K562 (cell line): ENCODE measurements at regions not wholly inside any gene's neighbourhood (a gene's known extent, or its start where the extent isn't known, plus 50 kb on each side); places are given as distances from the start of the nearest gene placed in this dataset.

ENCODE experiments used
- ATAC-seq: fragments of 200-7000 bp; cut with Tn5 transposase; 3 replicates; pipeline ENCODE4 v1.9.1; 2020; ENCODE audit warnings: moderate library complexity
- BruUV-seq: library from RNA; stranded (reverse); fragments of 400-500 nt; replicated peaks from 2 replicates; lab custom pipeline; 2021; lab: Mats Ljungman, UMichigan
- CTCF ChIA-PET: fragments of 300-600 bp; formaldehyde crosslinking; extraction: SDS; loops from one replicate; lab custom pipeline; 2021; ENCODE audit warnings: low intra/inter-chr PET ratio; lab: Yijun Ruan, JAX
- POLR2A ChIA-PET: fragments of 300-600, 350-650 bp; sonication (Branson Sonifier 250); formaldehyde crosslinking; extraction: SDS; loops from one replicate; lab custom pipeline; 2021; ENCODE audit warnings: antibody characterized with exemption, inconsistent platforms; lab: Yijun Ruan, JAX
- DNase-seq, 4 experiments: peaks; one replicate each; pipeline versions ENCODE4 v3.0.0 to v3.0.0-alpha.2; 2011 to 2018; ENCODE audit warnings: low spot score in 3 of 4, mixed read lengths in 3 of 4; ENCODE audit errors: extremely low read depth in 1 of 4
- FAIRE-seq: peaks from 2 replicates; lab custom pipeline; 2011; peaks lifted over from hg19 to GRCh38; lab: Jason Lieb, UNC
- H2AFZ ChIP-seq: 2 replicates; pipeline ENCODE4 v1.6.0; 2011; ENCODE audit warnings: low read depth, low read length, control low read depth, inconsistent platforms
- H3K27ac ChIP-seq: fragments of 200-600 bp; 3 replicates; pipeline ENCODE4 v1.8.0; 2011; ENCODE audit warnings: low read depth, mild to moderate bottlenecking, control low read depth, inconsistent platforms, low read length, moderate library complexity, mixed read lengths; ENCODE audit errors: extremely low read depth
- H3K27me3 ChIP-seq, 2 experiments: fragments of 300-600 bp in 1 of 2; 2 replicates in 1 of 2; 3 replicates in 1 of 2; pipeline versions ENCODE4 v1.6.0 to v1.8.0; 2011; ENCODE audit warnings: inconsistent platforms in 2 of 2, low read length in 2 of 2, mild to moderate bottlenecking in 1 of 2, mixed read lengths in 1 of 2, moderate library complexity in 1 of 2; ENCODE audit not compliant: control insufficient read depth in 2 of 2, insufficient read depth in 2 of 2
- H3K36me3 ChIP-seq: fragments of 300-600 bp; 3 replicates; pipeline ENCODE4 v1.8.0; 2011; ENCODE audit warnings: mild to moderate bottlenecking, low read length, inconsistent platforms; ENCODE audit not compliant: control insufficient read depth, insufficient read depth
- H3K4me1 ChIP-seq, 2 experiments: fragments of 200-600 bp in 1 of 2; replicated peaks in 1 of 2; 2 replicates in 1 of 2; 3 replicates in 1 of 2; pipeline versions ENCODE4 v1.5.1 to v1.8.0; 2011; ENCODE audit warnings: inconsistent platforms in 2 of 2, low read length in 2 of 2, mild to moderate bottlenecking in 1 of 2, mixed read lengths in 1 of 2, moderate library complexity in 1 of 2; ENCODE audit not compliant: control insufficient read depth in 2 of 2, insufficient read depth in 2 of 2
- H3K4me2 ChIP-seq: 2 replicates; pipeline ENCODE4 v1.6.1; 2011; ENCODE audit warnings: low read length, control low read depth, inconsistent platforms, mixed read lengths; ENCODE audit not compliant: insufficient read depth
- H3K4me3 ChIP-seq: fragments of 200-600 bp; sonication (generic), shearing (Covaris generic); 2 replicates; pipeline ENCODE4 v1.5.1; 2016; ENCODE audit warnings: control low read depth, inconsistent platforms
- H3K79me2 ChIP-seq: fragments of 200-600 bp; 3 replicates; pipeline ENCODE4 v1.8.0; 2011; ENCODE audit warnings: low read length, inconsistent platforms; ENCODE audit not compliant: control insufficient read depth, insufficient read depth
- H3K9ac ChIP-seq, 2 experiments: 2 replicates each; pipeline versions ENCODE4 v1.6.0 to v1.6.1; 2011; ENCODE audit warnings: low read depth in 2 of 2, low read length in 2 of 2, control low read depth in 1 of 2, inconsistent platforms in 1 of 2, mild to moderate bottlenecking in 1 of 2, mixed read lengths in 1 of 2; ENCODE audit not compliant: insufficient read depth in 1 of 2
- H3K9me1 ChIP-seq: one replicate; pipeline ENCODE4 v1.6.0; 2011; ENCODE audit warnings: inconsistent platforms, mild to moderate bottlenecking, low read length, moderate library complexity; ENCODE audit not compliant: control insufficient read depth, insufficient read depth
- H3K9me3 ChIP-seq: replicated peaks from 2 replicates; pipeline ENCODE4 v1.5.1; 2011; ENCODE audit warnings: low read depth, low read length, inconsistent platforms; ENCODE audit not compliant: control insufficient read depth, insufficient read depth
- H4K20me1 ChIP-seq: replicated peaks from 2 replicates; pipeline ENCODE4 v1.6.1; 2011; ENCODE audit warnings: low read length, inconsistent platforms, mixed read lengths; ENCODE audit not compliant: control insufficient read depth, insufficient read depth
- ATF1 ChIP-seq, 2 experiments: fragments of 450-650 bp in 1 of 2; IDR thresholded peaks; 2 replicates each; pipeline ENCODE4 v1.6.1; 2016; ENCODE audit warnings: missing compliant biosample characterization in 1 of 2, missing genetic modification characterization in 1 of 2
- CEBPG ChIP-seq, 3 experiments: fragments of 200-800 bp in 1 of 3; sonication (Bioruptor generic) in 1 of 3; sonication (generic) in 1 of 3; formaldehyde crosslinking in 1 of 3; IDR thresholded peaks in 2 of 3; conservative IDR thresholded peaks in 1 of 3; 2 replicates each; pipeline versions ENCODE4 v1.6.1 to v1.8.0; 2016 to 2022; ENCODE audit warnings: missing compliant biosample characterization in 2 of 3, missing genetic modification characterization in 2 of 3, mild to moderate bottlenecking in 1 of 3, missing genetic modification reagents in 1 of 3
- DMBX1 ChIP-seq: fragments of 250-450 bp; sonication (Bioruptor Pico); IDR thresholded peaks from 2 replicates; pipeline ENCODE4 v1.8.0; 2022; ENCODE audit warnings: inconsistent platforms, mild to moderate bottlenecking, moderate library complexity, borderline replicate concordance
- FOXM1 ChIP-seq, 2 experiments: fragments of 450-650 bp in 1 of 2; sonication (generic) in 1 of 2; formaldehyde crosslinking in 1 of 2; IDR thresholded peaks; 2 replicates each; pipeline versions ENCODE4 v1.6.1 to v1.9.0; 2017 to 2022; ENCODE audit warnings: low read depth in 2 of 2, mild to moderate bottlenecking in 2 of 2, missing genetic modification reagents in 1 of 2, moderate library complexity in 1 of 2
- FUS ChIP-seq: fragments of 200-400 bp; formaldehyde crosslinking; optimal IDR thresholded peaks from 2 replicates; pipeline ENCODE3; 2017; ENCODE audit warnings: low read depth, low read length
- MAFG ChIP-seq: fragments of 450-650 bp; conservative IDR thresholded peaks from 2 replicates; pipeline ENCODE4 v1.6.1; 2016; ENCODE audit warnings: missing genetic modification characterization, missing compliant biosample characterization
- NR3C1 ChIP-seq: sonication (generic); formaldehyde crosslinking; IDR thresholded peaks from 2 replicates; pipeline ENCODE4 v1.8.1; 2022; ENCODE audit warnings: missing genetic modification reagents
- TBL1XR1 ChIP-seq, 2 experiments: IDR thresholded peaks; 2 replicates each; pipeline ENCODE4 v1.6.1; 2012; ENCODE audit warnings: improper control_type of control experiment in 2 of 2, low read length in 2 of 2, mild to moderate bottlenecking in 1 of 2
- ZFP1 ChIP-seq: fragments of 450-650 bp; formaldehyde crosslinking; IDR thresholded peaks from 2 replicates; pipeline ENCODE4 v1.4.0; 2020; ENCODE audit warnings: mild to moderate bottlenecking, mixed read lengths
- ZNF12 ChIP-seq: sonication (generic); formaldehyde crosslinking; IDR thresholded peaks from 2 replicates; pipeline ENCODE4 v1.4.0; 2020; ENCODE audit warnings: mild to moderate bottlenecking, missing genetic modification reagents
- ZNF668 ChIP-seq: fragments of 250-450 bp; sonication (Bioruptor Pico); IDR thresholded peaks from 2 replicates; pipeline ENCODE4 v1.8.0; 2022; ENCODE audit warnings: mild to moderate bottlenecking, inconsistent platforms
- WGBS: fragments of 100-300 bp; shearing (Covaris generic); methylation state at CpG from one replicate; pipeline ENCODE4 v1.1.6; 2016; ENCODE audit warnings: low coverage, mixed read lengths; ENCODE audit not compliant: insufficient coverage; ENCODE audit errors: missing lambda C conversion rate; 5-methylcytosine and 5-hydroxymethylcytosine counted together
- in situ Hi-C: fragments of 300-500 bp; cut with MboI; formaldehyde crosslinking; loops from 4 replicates; pipeline ENCODE4 v1.15.0; 2018; ENCODE audit warnings: inconsistent platforms, mixed read lengths
- intact Hi-C: fragments of 100-400 bp; cut with micrococcal nuclease; formaldehyde crosslinking; loops from 2 replicates; pipeline ENCODE4 v1.14.2; 2022
- TF ChIP-seq, protein P1 (sequence below): sonication (generic); formaldehyde crosslinking; IDR thresholded peaks from 2 replicates; pipeline ENCODE4 v1.8.0; 2022; ENCODE audit warnings: mild to moderate bottlenecking, missing genetic modification reagents, borderline replicate concordance
- TF ChIP-seq, protein P2 (sequence below): fragments of 450-650 bp; IDR thresholded peaks from 2 replicates; pipeline ENCODE4 v1.6.1; 2016

DNA sequence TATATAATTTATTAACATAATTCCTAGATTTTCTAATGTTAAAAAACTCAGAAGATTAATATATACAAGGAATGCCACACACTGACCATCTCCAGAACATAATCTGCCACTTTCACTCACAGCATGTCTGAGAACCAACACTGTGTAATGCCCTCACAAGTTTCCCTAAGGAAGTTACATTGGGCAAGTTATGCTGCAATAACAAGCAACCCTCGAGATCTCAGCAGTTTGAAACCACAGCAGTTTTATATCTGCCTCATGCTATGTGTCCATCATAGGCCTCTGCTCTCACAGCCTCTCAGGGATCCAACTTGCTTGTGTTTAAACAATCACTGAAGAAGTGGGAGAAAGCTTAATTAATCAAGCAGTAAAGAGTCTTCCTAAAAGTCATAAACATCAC lies 250.0 kb upstream of the SLC7A11 start:
- no peaks in the 10 kb centered on the region for H4K20me1 ChIP-seq
- H3K4me1 ChIP-seq, result peaks cover 0 to 11% of the 10 kb centered on the region in 2 experiments; a peak in 2 of 5 replicates
- no peak overlapping the region for H3K27ac ChIP-seq
- no TSS peak for BruUV-seq
- DNase-seq, result no peak
- POLR2A ChIA-PET, result no interaction called here
- in situ Hi-C loops (no loop called here), intact Hi-C loops (no loop called here)
- no peaks in the 10 kb centered on the region for H3K27me3 ChIP-seq
- H3K36me3 ChIP-seq, result no peaks in the 10 kb centered on the region
- H3K9me3 ChIP-seq, result no peaks in the 10 kb centered on the region
- TF ChIP-seq FUS, result no peak
- peak; percentile 37 for TF ChIP-seq CEBPG (CRISPR knock-in tag; IDR thresholded peaks at IDR 0.05)
- no peak for TF ChIP-seq CEBPG (tag; conservative IDR thresholded peaks at IDR 0.05 in 1 of 2, IDR thresholded peaks at IDR 0.05 in 1 of 2)
- TF ChIP-seq ZNF12 (CRISPR knock-in tag), result peak; percentile 84
- CTCF ChIA-PET, result no interaction called here
- ATAC-seq, result no peak
- whole genome bisulfite sequencing, result 7% methylated on average over 1 of the region's 1 CpG
- no peak overlapping the region for H3K4me2 ChIP-seq
- FAIRE-seq, result no peak
- H2AFZ ChIP-seq, result no peak overlapping the region
- H3K79me2 ChIP-seq, result no peaks in the 10 kb centered on the region
- H3K9ac ChIP-seq, result no peak overlapping the region
- H3K4me3 ChIP-seq, result no peak overlapping the region
- no peaks in the 10 kb centered on the region for H3K9me1 ChIP-seq

DNA sequence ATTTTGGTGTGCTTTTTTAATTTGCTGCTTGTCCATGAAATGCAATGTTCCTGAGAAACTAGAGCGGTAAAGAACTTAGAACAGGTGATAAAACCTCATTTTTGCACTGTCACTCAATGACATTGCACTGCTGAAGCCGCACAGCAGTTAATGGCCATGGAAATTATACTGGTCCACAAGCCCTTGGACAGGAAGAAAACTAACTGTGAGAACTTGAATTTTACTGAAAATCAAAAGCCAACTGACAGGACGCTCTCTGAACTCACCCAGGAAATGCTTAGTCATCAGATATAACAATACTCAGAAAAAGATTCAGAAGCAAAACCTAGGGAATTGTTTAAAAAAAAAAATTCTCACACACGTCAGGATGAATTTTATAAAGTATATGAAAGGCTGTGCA lies 246.4 kb upstream of the SLC7A11 start:
- Histone ChIP-seq H3K4me2 (peak overlapping the region; percentile 36), H3K9me3 (no peaks in the 10 kb centered on the region), H3K27me3 (no peaks in the 10 kb centered on the region), H3K9ac (peak overlapping the region in 1 of 2 experiments; percentile 44; a peak in 2 of 4 replicates), H3K36me3 (no peaks in the 10 kb centered on the region), H3K4me3 (no peak overlapping the region), H2AFZ (peak overlapping the region; percentile 82), H3K9me1 (no peaks in the 10 kb centered on the region), H4K20me1 (no peaks in the 10 kb centered on the region), H3K79me2 (no peaks in the 10 kb centered on the region), H3K27ac (peak overlapping the region; percentile 72), H3K4me1 (peaks cover 0 to 11% of the 10 kb centered on the region in 2 experiments; a peak in 2 of 5 replicates)
- 10% methylated on average over 4 of the region's 4 CpGs for WGBS
- POLR2A ChIA-PET, result no interaction called here
- no TSS peak for BruUV-seq
- CTCF ChIA-PET, result no interaction called here
- intact Hi-C loops, result loop anchor here (5.0 kb wide), 1 partner anchor 246 kb away; the partner anchor contains the start of gene SLC7A11
- DNase-seq (peak in 2 of 4 experiments; percentile 42 to 70), ATAC-seq (peak; percentile 91), FAIRE-seq (peak; percentile 78)
- in situ Hi-C loops, result no loop called here
- TF ChIP-seq ZFP1 (CRISPR knock-in tag) (no peak), MAFG (peak; percentile 98), ATF1 (CRISPR knock-in tag; IDR thresholded peaks at IDR 0.05) (no peak), ATF1 (tag; IDR thresholded peaks at IDR 0.05) (no peak), DMBX1 (CRISPR knock-in tag) (no peak), ZNF668 (CRISPR knock-in tag) (no peak), TBL1XR1 (IDR thresholded peaks at IDR 0.05; ENCODE audit: low read length in 2 of 2) (0 out of 4 replicates have a peak, but pooled peaks of 1 of the 2 experiments have one; percentile 13), NR3C1 (CRISPR knock-in tag) (no peak), FOXM1 (IDR thresholded peaks at IDR 0.05; ENCODE audit: low read depth) (peak; percentile 81), FOXM1 (CRISPR knock-in tag; IDR thresholded peaks at IDR 0.05; ENCODE audit: low read depth) (no peak)
- TF ChIP-seq, protein P1, sequence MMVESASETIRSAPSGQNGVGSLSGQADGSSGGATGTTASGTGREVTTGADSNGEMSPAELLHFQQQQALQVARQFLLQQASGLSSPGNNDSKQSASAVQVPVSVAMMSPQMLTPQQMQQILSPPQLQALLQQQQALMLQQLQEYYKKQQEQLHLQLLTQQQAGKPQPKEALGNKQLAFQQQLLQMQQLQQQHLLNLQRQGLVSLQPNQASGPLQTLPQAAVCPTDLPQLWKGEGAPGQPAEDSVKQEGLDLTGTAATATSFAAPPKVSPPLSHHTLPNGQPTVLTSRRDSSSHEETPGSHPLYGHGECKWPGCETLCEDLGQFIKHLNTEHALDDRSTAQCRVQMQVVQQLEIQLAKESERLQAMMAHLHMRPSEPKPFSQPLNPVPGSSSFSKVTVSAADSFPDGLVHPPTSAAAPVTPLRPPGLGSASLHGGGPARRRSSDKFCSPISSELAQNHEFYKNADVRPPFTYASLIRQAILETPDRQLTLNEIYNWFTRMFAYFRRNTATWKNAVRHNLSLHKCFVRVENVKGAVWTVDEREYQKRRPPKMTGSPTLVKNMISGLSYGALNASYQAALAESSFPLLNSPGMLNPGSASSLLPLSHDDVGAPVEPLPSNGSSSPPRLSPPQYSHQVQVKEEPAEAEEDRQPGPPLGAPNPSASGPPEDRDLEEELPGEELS (CRISPR knock-in tag), result no peak
- TF ChIP-seq, protein P2, sequence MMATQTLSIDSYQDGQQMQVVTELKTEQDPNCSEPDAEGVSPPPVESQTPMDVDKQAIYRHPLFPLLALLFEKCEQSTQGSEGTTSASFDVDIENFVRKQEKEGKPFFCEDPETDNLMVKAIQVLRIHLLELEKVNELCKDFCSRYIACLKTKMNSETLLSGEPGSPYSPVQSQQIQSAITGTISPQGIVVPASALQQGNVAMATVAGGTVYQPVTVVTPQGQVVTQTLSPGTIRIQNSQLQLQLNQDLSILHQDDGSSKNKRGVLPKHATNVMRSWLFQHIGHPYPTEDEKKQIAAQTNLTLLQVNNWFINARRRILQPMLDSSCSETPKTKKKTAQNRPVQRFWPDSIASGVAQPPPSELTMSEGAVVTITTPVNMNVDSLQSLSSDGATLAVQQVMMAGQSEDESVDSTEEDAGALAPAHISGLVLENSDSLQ, result peak; percentile 77
